BE2C (cell line): ENCODE measurements at regions not wholly inside any gene's neighbourhood (a gene's known extent, or its start where the extent isn't known, plus 50 kb on each side); places are given as distances from the start of the nearest gene placed in this dataset.
"Not testable (repeated sequence)": the region's sequence is repeated elsewhere in the genome, so short reads cannot be mapped to it uniquely, and the experiment has no call there.

Source experiments
- DNase-seq: peaks from one replicate; pipeline ENCODE4 v3.0.0-alpha.2; 2020
- H3K27me3 ChIP-seq: fragments of 250-450 bp; sonication (Bioruptor Pico); 2 replicates; pipeline ENCODE4 v1.5.1; 2020; ENCODE audit warnings: mild to moderate bottlenecking
- H3K36me3 ChIP-seq: fragments of 250-450 bp; sonication (Bioruptor Pico); 2 replicates; pipeline ENCODE4 v1.5.1; 2020; ENCODE audit warnings: mild to moderate bottlenecking
- H3K4me1 ChIP-seq: fragments of 250-450 bp; sonication (Bioruptor Pico); 2 replicates; pipeline ENCODE4 v1.5.1; 2020
- H3K4me3 ChIP-seq: 2 replicates; pipeline ENCODE4 v1.5.1; 2011; ENCODE audit warnings: low read depth, low read length
- H3K9me3 ChIP-seq: fragments of 250-450 bp; sonication (Bioruptor Pico); 2 replicates; pipeline ENCODE4 v1.5.1; 2020
- CTCF ChIP-seq: IDR thresholded peaks from 2 replicates; pipeline ENCODE4 v1.5.1; 2012; ENCODE audit warnings: mild to moderate bottlenecking, low read depth, low read length

- no peaks in the 10 kb centered on the region for H3K9me3 ChIP-seq
- TF ChIP-seq CTCF: no peak
- DNase-seq: no peak
- no peaks in the 10 kb centered on the region for H3K27me3 ChIP-seq
- H3K4me3 ChIP-seq: no peak overlapping the region
- no peaks in the 10 kb centered on the region for H3K4me1 ChIP-seq
- no peaks in the 10 kb centered on the region for H3K36me3 ChIP-seq
Observed at GRCh38 chr14:87255058-87255457, 737.9 kb downstream of the GALC start.

DNA sequence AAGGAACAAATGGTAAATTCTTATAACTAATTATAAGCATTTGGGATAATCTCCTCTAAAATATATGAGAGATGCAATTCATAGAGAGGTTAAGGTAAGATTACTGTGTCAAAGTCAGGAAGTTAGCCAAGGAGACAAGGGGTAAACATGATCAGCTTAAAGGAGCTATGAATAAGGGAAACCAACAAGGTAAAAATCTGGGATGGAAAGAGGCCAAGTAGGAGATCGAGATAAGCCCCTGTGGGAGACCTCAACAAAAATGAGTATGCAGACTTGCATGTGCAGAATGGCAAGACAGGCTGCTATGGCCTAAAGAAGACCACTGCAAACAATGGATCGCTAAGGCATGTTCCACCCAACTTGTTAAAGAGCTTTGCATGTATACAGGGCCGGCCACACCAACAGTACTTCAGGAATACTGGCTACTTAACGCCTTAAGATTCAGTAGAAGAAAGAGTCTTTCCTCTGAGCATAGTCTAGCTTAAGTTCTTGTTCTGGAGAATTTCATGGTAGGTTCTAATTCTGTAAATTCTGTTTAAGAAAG lies 738.6 kb downstream of the GALC start:
- H3K9me3 ChIP-seq: no peaks in the 10 kb centered on the region
- TF ChIP-seq CTCF: no peak
- H3K27me3 ChIP-seq: no peaks in the 10 kb centered on the region
- no peaks in the 10 kb centered on the region for H3K4me1 ChIP-seq
- no peak for DNase-seq
- H3K36me3 ChIP-seq: no peaks in the 10 kb centered on the region
- no peak overlapping the region for H3K4me3 ChIP-seq

- H3K36me3 ChIP-seq, DNase-seq, H3K4me1 ChIP-seq, H3K9me3 ChIP-seq, H3K4me3 ChIP-seq, H3K27me3 ChIP-seq: not testable (repeated sequence)
Observed at GRCh38 chr14:87253791-87254190, 739.2 kb downstream of the GALC start.

- no peaks in the 10 kb centered on the region for H3K4me1 ChIP-seq
- H3K4me3 ChIP-seq: no peak overlapping the region
- no peaks in the 10 kb centered on the region for H3K36me3 ChIP-seq
- no peak for TF ChIP-seq CTCF
- DNase-seq: no peak
- H3K27me3 ChIP-seq: no peaks in the 10 kb centered on the region
- no peaks in the 10 kb centered on the region for H3K9me3 ChIP-seq
Observed at GRCh38 chr14:87252103-87252502, 740.9 kb downstream of the GALC start.

DNA sequence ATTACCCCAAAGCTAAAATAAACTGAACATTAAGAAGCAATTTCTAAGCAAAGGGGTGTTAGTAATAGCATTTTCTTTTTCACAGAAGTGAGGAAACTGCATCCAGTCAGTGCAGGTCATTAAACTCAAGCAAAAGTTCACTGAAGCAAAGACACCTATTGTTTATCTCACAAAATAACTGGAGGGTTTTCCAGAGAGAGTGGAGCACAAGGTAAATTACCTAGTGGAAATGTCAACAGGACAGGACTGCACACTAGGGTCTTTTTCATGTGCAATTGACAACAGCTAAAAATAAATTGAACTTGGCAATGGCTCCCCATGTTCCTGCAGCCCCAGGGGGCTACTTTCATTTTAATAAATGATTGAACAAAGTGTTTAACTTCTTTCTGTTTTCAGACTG lies 742.0 kb downstream of the GALC start:
- no peak for DNase-seq
- Histone ChIP-seq H3K4me3 (no peak overlapping the region), H3K4me1 (no peaks in the 10 kb centered on the region), H3K9me3 (no peaks in the 10 kb centered on the region), H3K36me3 (no peaks in the 10 kb centered on the region), H3K27me3 (no peaks in the 10 kb centered on the region)
- no peak for TF ChIP-seq CTCF

DNA sequence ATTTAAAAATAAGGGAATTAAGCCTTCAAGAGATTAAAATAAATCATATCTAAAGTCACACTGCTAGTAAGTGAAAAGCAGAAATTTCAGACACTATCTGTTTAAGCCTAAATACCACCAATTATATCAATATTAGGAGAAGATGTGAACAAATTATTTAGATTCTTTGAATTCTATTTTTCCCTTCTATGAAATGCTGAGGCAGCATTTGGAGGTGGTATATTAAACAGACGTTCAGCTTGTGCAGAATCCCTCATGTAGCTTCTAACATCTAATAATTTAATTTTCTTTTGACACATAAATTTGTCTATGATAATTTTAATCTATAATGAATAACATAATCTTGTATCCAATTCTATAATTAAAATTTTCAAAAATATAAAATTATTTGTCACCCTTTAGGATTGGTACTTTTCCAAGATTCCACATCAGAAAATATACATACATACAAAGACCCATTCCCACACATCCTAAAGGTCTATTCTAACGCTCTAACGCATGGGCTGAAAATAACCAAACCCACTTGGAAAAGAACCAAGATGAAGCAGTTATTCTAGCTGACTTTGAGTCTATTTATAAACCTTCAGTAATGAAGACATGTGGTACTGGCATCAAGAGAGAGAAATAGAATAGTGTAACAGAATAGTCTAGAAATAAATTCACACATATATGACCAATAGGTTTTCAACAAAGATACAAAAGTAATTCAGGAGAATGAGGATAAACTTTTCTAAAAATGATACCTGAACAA lies 751.8 kb downstream of the GALC start:
- Histone ChIP-seq H3K36me3 (no peaks in the 10 kb centered on the region), H3K4me1 (no peaks in the 10 kb centered on the region), H3K27me3 (no peaks in the 10 kb centered on the region), H3K4me3 (no peak overlapping the region), H3K9me3 (no peaks in the 10 kb centered on the region)
- TF ChIP-seq CTCF: no peak
- DNase-seq: no peak

- DNase-seq, H3K4me1 ChIP-seq, H3K27me3 ChIP-seq, H3K4me3 ChIP-seq, H3K36me3 ChIP-seq, H3K9me3 ChIP-seq: not testable (repeated sequence)
Observed at GRCh38 chr14:87240319-87240718, 752.7 kb downstream of the GALC start.
